ENCODE measurements at regions not wholly inside any gene's neighbourhood (a gene's known extent, or its start where the extent isn't known, plus 50 kb on each side); places are given as distances from the start of the nearest gene placed in this dataset.

DNA sequence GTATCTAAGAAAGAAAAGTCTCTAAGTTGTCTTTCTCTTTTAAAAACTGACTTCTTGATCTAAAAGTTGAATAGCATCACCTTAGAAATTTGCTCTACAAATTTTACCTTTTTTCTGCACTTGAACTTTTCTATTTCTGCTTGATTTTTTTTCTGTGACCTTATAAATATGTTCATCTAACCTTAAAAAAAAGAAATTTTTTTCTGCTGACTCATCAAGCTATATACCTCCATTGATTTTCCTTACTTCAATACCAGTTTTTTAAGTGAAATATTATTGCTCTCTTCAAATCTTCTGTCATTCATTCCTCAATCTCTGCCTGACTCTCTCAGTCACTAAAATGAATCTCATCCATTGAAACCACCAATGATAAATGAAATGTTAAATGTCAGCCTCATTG is 910.1 kb downstream of the GALC start:
- POLR2A ChIA-PET, result no interaction called here
- CTCF ChIA-PET, result no interaction called here

GRCh38 chr14:87081004-87081403 is 912.0 kb downstream of the GALC start:
- ChIA-PET POLR2A (no interaction called here), CTCF (interaction anchor here (0.6 kb wide), 1 partner anchor 17 kb away, joined by 5 read pairs; no protein-coding TSS in a partner anchor)

- POLR2A ChIA-PET, result no interaction called here
- CTCF ChIA-PET, result no interaction called here
Observed at GRCh38 chr14:87080146-87080545, 912.8 kb downstream of the GALC start.

DNA sequence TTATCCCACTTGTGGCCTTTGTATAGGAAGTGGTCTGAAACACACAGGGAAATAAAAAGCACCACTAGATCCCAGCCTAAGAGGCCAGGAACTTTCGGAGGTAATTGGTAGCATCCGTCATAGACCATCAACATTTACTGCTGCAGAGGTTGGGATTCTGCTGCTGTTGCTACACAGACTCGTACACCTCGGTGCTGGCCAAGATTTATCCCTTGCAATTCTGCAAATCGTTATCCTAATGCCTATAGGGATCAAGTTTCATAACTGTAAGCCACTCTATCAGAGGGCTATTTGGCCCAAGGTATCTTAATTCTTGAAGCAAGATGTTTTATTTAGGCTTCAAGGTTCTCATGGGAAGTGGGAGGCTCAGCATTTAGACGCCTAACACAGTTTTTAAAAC is 913.6 kb downstream of the GALC start:
- ChIA-PET POLR2A (no interaction called here), CTCF (no interaction called here)

GRCh38 chr14:87076922-87077321 is 916.1 kb downstream of the GALC start:
- POLR2A ChIA-PET, result no interaction called here

DNA sequence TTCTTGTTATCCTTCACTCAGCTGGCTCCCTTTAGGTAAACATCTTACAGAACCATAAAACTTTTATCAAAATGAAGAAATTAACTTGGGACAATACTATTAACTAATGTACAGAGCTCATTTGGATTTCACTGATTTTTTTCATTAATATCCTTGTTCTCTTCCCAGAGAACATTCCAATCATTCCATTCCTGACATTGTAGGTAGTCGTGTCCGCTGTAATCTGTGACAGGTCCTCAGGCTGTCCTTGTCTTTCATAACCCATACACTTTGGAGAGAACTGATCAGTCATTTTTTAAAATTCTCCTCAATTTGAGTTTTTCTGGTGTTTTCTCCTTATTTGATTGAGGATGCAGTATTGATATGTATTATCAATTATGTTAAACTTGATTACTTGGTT is 916.8 kb downstream of the GALC start:
- POLR2A ChIA-PET, result no interaction called here
- CTCF ChIA-PET, result no interaction called here

More at GRCh38 chr14:87076922-87077321, 916.1 kb downstream of the GALC start:
- CTCF ChIA-PET, result no interaction called here

GRCh38 chr14:87073880-87074570 is 919.0 kb downstream of the GALC start:
- ChIA-PET POLR2A (no interaction called here), CTCF (no interaction called here)

DNA sequence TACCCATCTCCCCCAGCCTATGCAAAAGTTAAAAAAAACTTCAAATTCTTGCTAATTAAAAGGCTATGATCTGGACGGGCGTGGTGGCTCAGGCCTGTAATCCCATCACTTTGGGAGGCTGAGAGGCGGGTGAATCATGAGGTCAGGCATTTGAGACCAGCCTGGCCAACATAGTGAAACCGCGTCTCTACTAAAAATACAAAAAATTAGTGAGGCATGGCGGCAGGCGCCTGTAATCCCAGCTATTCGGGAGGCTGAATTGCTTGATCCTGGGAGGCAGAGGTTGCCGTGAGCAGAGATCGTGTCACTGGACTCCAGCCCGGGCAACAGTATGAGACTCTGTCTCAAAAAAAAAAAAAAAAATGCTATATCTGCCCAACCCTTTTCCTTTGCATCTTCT is 925.4 kb downstream of the GALC start:
- ChIA-PET CTCF (no interaction called here), POLR2A (no interaction called here)

DNA sequence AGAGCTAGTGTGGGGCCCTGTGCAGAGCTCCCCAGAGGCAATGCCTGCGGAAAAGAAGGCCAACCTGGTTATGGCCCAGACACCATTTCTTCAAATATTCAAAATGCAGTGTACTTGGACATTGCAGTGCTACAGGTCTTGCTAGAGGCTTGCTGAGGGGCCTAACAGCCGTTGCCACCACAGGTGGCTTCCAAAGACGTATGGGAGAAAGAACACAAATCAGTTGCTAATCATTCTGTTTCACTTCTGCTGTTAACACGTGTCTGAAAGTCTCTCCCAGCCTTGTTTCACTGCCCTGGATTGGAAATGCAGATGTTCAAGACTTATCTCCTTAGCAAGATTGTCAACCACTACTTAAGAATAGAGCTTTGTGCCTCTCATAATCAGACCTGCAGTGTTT is 925.9 kb downstream of the GALC start:
- CTCF ChIA-PET, result no interaction called here
- POLR2A ChIA-PET, result no interaction called here

GRCh38 chr14:87066221-87066817 is 926.7 kb downstream of the GALC start:
- ChIA-PET CTCF (no interaction called here), POLR2A (no interaction called here)

- POLR2A ChIA-PET, result no interaction called here
- CTCF ChIA-PET, result no interaction called here
Observed at GRCh38 chr14:87065366-87065765, 927.6 kb downstream of the GALC start.

DNA sequence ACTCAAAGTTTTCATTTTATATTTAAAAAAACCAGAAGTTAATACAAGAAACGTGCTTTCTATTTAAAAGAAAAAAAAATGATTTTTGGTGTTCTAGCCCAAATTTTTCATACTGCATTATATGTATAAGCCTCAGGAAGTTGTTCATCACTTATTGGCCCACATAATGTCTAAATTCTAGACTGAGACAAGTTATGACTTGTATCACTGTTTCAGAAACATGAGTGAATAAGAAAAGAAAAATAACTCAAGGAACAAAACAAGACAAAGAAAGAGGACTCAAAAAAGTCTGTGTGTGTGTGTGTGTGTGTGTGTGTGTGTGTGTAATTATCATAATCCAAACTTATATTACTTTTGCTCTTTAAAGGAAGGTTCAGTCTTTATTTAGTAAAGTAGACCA is 929.8 kb downstream of the GALC start:
- CTCF ChIA-PET, result interaction anchor here (1.2 kb wide), 1 partner anchor 13 kb away, joined by 3 read pairs; no protein-coding TSS in a partner anchor
- POLR2A ChIA-PET, result interaction anchor here (0.7 kb wide), 1 partner anchor 877 kb away, joined by 8 read pairs; no protein-coding TSS in a partner anchor

GRCh38 chr14:87060405-87060804 is 932.6 kb downstream of the GALC start:
- CTCF ChIA-PET, result no interaction called here
- POLR2A ChIA-PET, result no interaction called here

DNA sequence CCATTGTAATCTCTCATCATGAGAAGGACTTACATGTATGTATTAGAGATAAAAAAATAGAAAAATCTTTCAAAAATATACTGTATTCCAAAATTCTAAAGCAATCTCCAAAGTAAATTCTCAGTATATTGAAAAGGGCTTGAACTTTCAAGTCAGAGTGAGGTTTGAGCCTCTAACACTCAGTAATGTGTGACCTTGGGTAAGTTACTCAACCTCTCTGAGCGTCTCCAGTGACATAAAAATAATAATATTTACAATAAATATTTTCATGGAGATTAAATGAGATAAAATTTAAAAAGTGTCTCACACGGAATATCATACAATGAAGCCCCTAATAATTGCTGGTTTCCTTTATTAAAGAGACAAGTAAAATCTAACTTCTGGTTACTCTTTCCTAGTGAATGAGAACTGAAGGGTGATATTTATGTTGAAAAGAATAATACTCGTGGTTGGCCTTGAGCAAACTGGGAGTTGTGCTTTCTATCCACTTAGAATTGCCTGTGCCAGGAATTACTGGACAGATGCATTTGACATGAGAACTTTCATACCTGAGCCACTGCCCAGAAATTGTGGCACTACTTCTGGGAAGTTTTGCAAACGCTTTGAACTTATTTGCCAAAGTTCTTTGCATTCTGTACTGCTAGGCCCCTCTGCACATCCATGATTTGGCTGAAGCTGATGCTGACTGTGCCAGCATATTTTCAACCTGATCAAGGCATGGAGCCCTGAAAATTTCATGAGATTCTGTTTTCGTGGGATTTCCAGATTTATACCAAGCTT is 933.7 kb downstream of the GALC start:
- CTCF ChIA-PET, result no interaction called here
- POLR2A ChIA-PET, result no interaction called here

- POLR2A ChIA-PET, result no interaction called here
- CTCF ChIA-PET, result no interaction called here
Observed at GRCh38 chr14:87055007-87055406, 938.0 kb downstream of the GALC start.

DNA sequence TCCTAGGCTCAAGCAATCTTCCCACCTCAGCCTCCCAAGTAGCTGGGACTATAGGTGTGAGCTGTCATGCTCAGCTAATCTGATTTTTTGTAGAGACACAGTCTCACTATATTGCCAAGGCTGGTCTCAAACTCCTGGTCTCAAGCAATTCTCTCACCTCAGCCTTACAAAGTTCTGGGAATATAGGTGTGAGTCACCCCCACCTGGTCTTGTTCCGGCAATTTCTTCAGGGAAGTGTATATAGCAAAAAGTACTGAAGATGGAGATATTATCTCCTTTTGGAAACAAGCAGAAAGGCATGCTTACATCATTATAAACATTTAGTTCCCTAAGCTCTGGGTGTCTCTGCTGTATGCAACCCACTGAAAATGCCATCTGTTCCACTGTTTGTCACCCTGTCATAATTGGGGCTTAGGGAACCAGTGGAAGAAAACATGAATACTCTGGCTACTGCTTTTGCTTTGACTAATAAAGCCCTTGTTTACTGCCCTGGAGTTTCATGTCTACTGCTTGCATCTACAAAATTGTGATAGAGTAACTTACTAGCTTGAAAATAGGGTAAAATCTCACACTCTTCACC is 940.2 kb downstream of the GALC start:
- CTCF ChIA-PET, result no interaction called here
- POLR2A ChIA-PET, result no interaction called here

DNA sequence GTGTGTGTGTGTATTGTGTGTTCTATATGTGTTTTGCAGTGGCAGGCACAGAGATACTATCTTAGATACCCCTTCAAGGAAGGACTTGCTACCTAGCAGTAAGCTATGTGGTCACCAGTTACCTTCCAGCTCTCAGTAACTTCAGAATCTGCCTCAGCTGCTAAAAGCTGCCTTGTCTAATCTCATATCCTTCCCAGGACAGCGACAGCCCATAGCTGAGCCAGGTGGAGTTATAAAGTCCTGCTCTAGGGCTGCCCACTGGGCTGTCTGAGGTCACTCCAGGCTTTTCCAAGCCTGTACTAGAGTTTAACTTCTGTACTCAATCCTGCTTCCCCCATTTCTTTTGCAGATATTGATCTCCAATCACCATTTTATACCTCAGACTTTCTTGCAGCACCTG is 942.6 kb downstream of the GALC start:
- ChIA-PET CTCF (interaction anchor here (1.1 kb wide), 1 partner anchor 13 kb away, joined by 3 read pairs; no protein-coding TSS in a partner anchor), POLR2A (no interaction called here)

- POLR2A ChIA-PET, result no interaction called here
Observed at GRCh38 chr14:87049950-87050349, 943.0 kb downstream of the GALC start.

GRCh38 chr14:87046960-87047359 is 946.0 kb downstream of the GALC start:
- CTCF ChIA-PET, result no interaction called here
- POLR2A ChIA-PET, result no interaction called here

More at GRCh38 chr14:87049950-87050349, 943.0 kb downstream of the GALC start:
- CTCF ChIA-PET, result interaction anchor here (1.1 kb wide), 1 partner anchor 14 kb away, joined by 3 read pairs; no protein-coding TSS in a partner anchor

DNA sequence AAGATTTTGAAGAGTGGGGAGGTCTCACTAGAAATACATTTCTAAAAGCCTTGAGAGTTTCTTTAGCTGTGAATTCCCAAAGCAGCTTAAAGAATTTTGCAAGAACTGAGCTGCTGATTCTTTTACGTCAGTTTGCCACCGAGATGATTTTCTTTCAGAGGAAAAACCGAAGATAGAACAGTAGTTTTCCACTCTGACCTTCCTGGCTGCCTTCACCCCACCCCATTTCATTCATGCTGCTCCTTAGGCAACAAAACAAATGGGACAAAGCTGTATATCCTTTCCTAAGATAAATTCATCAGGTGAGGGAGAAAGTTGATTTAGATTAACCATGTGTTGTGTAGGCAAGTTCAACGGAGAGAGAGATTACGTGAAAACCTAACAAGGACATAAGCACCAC is 947.0 kb downstream of the GALC start:
- CTCF ChIA-PET, result no interaction called here
- POLR2A ChIA-PET, result no interaction called here

- ChIA-PET POLR2A (no interaction called here), CTCF (interaction anchor here (0.7 kb wide), 1 partner anchor 1541 kb away, joined by 3 read pairs; no protein-coding TSS in a partner anchor)
Observed at GRCh38 chr14:87045246-87045645, 947.7 kb downstream of the GALC start.
